ENCODE measurements at regions not wholly inside any gene's neighbourhood (a gene's known extent, or its start where the extent isn't known, plus 50 kb on each side); places are given as distances from the start of the nearest gene placed in this dataset.
A peak's percentile ranks its signal among the peaks of the same experiment; 100 is the strongest.
"Not testable (repeated sequence)": the region's sequence is repeated elsewhere in the genome, so short reads cannot be mapped to it uniquely, and the experiment has no call there.

DNA sequence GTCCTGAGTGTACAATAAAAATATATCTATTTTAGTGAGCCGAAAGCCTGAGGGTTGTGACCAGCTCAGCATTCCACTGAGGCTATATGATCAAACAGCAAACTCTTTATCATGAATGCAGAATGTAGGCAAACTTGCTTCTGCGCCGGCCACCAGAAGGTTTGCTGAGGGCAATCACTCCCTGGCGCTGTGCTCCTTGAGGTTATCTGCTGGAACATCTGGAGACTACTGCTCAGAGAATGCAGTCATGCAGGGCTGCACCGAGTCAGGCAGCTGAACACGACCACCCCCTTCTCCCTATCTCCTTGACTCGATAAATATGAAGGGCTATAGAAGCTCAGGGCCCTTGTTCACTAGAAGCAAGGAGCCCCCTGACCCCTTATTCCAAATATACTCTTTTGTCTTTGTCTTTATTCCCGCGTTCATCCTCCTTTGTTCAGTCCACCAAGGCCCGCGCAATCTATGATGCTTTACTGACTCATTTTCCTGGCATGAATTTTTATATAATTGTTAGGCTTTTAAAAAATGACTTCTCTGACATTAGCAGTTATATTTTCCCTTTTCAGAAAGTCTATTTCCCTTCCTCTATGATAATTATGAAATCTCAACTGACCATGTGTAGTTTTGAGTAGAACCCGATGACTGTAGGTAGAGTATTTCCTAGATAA is 1089.3 kb downstream of the SLC16A7 start:
- no peak for DNase-seq (ENCODE audit: low read depth)

DNA sequence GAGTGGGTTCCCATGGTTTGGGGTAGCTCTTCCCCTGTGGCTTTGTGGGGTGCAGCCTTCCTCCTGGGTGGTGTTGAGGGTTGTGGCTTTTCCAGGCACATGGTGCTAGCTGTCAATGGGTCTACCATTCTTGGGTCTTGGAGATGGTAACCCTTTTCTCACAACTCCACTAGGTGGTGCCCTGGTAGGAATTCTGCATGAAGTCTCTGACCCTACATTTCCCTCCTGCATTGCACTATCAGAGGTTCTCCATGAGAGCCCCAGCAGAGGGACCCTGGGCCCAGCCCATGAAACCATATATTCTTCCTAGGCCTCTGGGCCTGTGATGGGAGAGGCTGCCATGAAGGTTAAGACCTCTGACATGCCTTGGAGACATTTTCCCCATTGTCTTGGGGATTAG is 1093.3 kb downstream of the SLC16A7 start:
- DNase-seq (ENCODE audit: low read depth): no peak

- peak; percentile 9 for DNase-seq (ENCODE audit: low read depth)
Measured at GRCh38 chr12:60693019-60693626, 1097.3 kb downstream of the SLC16A7 start.

DNA sequence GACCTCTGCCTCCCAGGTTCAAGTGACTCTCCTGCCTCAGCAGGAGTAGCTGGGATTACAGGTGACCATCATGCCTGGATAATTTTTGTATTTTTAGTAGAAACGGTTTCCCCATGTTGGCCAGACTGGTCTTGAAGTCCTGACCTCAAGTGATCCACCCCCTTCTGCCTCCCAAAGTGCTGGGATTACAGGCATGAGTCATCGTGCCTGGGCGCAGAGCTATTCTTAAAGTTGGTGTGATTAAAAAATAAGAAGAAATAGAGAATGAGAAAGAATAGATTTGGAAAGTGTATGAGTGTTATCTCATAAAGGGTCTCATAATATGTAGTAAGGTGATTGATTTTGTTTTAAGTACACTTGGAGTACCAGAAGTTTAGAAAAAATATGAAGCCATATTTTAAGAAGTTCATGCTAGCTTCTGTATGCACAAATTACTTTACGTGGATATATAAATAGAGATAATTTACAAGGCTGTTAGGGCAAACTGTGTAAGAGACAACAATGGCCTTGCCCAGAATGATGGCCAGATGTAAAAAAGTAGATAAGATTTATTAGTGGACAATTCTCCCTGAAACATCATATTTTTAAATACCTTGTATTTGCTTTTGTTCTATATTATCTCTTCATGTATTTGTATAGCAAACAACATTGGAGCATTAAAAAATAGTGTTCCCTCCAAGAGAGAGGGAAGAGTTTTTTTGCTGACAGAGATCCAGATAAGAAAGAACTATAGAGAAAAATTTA is 1108.5 kb downstream of the SLC16A7 start:
- DNase-seq (ENCODE audit: low read depth): peak; percentile 2

- no peak for DNase-seq (ENCODE audit: low read depth)
Measured at GRCh38 chr12:60710246-60710645, 1114.4 kb downstream of the SLC16A7 start.

- no peak for DNase-seq (ENCODE audit: low read depth)
Measured at GRCh38 chr12:60714141-60714900, 1118.5 kb downstream of the SLC16A7 start.

GRCh38 chr12:60724475-60724874 is 1128.6 kb downstream of the SLC16A7 start:
- DNase-seq (ENCODE audit: low read depth): no peak

DNA sequence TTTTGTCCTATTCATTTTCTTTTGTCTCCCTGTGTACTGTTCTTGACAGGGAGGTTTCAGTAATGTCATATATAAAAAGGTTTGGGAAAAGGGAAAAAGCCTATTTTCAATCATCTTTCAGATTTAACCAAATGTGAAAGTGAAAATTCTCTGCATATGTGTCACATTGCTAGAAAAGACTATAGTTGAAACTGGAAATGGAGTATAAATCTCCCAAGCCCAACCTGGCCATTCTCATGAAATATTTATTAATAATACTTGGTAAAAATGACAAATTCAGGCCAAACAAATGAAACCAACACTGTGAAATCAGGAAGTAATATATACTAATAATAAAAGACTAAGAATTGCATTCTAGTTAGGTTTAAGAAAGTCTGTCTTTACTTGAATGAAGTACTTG is 1129.2 kb downstream of the SLC16A7 start:
- no peak for DNase-seq (ENCODE audit: low read depth)

DNA sequence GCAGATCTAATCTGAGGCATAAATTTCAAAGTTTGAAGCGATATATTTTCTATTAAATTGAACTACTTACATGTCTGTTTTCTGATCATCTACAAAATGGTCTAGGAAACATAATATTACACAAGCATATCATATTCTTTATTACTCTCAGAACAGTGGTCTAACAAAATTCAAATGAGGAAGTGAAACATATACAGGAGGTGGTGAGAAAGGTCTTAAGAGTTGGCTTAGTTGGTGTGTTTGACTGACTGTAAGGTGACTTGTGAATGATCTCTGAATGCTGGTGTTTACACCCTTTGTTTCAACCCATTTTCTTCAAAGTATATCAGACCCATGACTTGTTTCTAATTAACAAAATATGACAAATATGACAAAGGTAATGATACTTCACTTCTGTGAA is 1156.8 kb downstream of the SLC16A7 start:
- DNase-seq (ENCODE audit: low read depth): no peak

DNA sequence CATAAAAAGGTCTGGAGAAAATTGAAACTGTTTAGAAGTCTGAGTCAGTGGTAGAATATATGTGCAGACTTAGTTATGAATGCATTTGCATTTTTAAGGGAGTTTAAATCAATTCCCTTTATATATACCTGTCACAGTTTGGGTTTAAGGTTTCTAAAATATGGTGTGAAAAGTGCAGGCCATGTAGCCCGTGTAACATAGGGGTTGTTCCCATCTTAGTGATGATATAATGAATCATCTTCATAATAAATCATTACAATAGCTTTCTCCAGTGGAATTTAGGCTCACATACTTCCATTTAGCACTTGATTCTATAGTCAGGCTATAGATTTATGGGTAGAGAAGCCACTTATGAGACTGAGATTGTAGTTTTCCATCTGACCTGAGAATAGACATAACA is 1162.4 kb downstream of the SLC16A7 start:
- no peak for DNase-seq (ENCODE audit: low read depth)

- no peak for DNase-seq (ENCODE audit: low read depth)
Measured at GRCh38 chr12:60760965-60761364, 1165.1 kb downstream of the SLC16A7 start.

- DNase-seq (ENCODE audit: low read depth): not testable (repeated sequence)
Measured at GRCh38 chr12:60801166-60801565, 1205.3 kb downstream of the SLC16A7 start.

DNA sequence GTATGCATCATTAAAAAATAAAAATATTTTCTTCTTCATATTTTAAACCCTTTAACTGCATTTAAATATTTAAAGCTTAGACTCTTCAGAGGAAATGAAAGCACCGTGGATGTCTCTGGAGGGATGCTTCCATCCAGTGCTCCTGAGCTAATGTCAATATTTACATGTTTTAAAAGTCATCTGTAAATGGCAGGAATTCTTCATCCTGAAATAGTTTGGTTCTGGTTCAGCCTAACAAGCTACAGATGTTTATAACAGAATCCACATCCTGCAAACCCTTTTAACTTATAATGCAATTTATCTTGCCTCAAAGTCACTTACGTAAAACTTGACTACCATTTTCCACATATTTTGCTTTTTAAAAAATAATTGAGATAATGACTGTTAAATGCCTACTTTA is 1207.3 kb downstream of the SLC16A7 start:
- no peak for DNase-seq (ENCODE audit: low read depth)

- no peak for DNase-seq (ENCODE audit: low read depth)
Measured at GRCh38 chr12:60805364-60805763, 1209.5 kb downstream of the SLC16A7 start.

GRCh38 chr12:60819794-60820193 is 1224.0 kb downstream of the SLC16A7 start:
- no peak for DNase-seq (ENCODE audit: low read depth)

GRCh38 chr12:60822580-60822979 is 1226.8 kb downstream of the SLC16A7 start:
- DNase-seq (ENCODE audit: low read depth): no peak

DNA sequence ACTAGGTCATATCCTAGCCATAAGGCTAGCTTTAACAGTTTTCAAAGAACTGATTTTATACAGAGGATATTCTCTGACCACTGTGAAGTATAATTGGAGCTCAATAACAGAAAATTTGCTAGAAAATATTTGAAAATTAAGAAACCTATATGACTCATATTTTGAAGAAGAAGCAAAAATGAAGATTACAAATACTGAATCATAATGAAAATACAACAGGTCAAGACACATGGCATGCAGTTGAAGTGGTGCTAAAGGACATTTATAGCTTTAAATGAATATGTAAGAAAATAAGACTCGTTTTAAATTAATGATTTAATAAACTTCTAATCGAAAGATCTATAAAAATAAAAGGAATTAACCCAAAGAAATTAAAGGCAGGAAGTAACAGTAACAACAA is 1234.6 kb downstream of the SLC16A7 start:
- no peak for DNase-seq (ENCODE audit: low read depth)

DNA sequence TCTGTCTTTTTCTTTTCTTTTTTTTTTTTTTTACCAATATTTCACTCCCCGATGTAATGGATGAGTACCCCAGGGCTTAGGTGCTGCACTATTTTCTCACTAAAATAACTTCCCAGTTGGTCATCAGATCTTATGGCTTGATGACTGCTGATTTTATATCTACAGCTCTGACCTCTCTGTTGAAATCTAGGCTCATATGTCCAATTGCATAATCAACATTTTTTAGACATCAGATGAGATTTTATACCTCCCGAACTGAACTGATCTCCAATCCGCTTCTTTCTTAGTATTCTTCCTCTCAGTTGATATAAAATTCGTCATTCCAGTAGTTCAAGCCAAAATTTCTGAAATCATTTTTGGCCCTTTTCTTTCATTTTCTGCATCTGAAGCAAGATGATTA is 1236.5 kb downstream of the SLC16A7 start:
- DNase-seq (ENCODE audit: low read depth): no peak

- no peak for DNase-seq (ENCODE audit: low read depth)
Measured at GRCh38 chr12:60834372-60834771, 1238.5 kb downstream of the SLC16A7 start.

DNA sequence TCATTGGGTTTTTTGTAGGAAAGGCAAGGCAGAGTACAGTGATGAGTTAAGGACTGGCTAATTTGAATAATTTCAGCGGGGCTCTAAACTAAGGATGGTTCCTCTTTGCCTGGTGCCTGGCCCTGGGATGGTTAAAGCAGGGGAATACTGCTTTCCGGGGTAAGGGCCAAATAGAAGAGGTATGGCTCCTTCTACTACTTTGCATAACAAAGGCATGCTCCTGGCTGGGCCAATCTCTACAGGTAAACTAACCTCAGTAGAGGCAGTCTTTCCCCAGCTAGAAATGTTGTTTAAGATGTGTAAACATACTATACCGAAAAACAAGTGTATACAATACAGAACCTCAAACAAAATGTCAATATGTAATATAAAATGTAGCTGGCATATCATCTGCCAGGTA is 1239.0 kb downstream of the SLC16A7 start:
- DNase-seq (ENCODE audit: low read depth): no peak

- DNase-seq (ENCODE audit: low read depth): no peak
Measured at GRCh38 chr12:60836651-60837050, 1240.8 kb downstream of the SLC16A7 start.

GRCh38 chr12:60842181-60842580 is 1246.4 kb downstream of the SLC16A7 start:
- no peak for DNase-seq (ENCODE audit: low read depth)

All from myocyte (in vitro differentiated cells).